HG02623 (cell line): ENCODE measurements at regions not wholly inside any gene's neighbourhood (a gene's known extent, or its start where the extent isn't known, plus 50 kb on each side); places are given as distances from the start of the nearest gene placed in this dataset.
"Not testable (repeated sequence)": the region's sequence is repeated elsewhere in the genome, so short reads cannot be mapped to it uniquely, and the experiment has no call there.

Experiments used
- ATAC-seq: cut with Tn5 transposase; IDR thresholded peaks from one replicate; pipeline ENCODE4 v1.9.1; 2021; ENCODE audit warnings: moderate library complexity; ENCODE audit not compliant: unreplicated experiment

DNA sequence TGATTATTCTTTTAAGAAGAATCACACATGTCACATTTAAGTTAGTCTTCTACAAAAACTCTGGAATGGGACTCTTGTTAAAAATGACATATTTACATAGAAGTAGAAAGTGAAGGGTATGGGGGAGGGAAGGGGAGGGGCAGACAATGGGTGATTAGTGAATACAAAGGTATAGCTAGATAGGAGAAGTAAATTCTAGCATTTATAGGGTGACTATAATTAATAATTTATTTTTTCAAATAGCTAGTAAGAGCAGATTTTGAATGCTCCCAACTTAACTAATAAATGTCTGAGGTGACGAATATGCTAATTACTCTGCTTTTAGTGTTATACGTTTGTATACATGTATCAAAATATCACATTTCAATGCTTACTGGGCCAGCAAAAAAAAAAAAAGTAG, 59.4 kb downstream of the BLTP3B start:
- no peak for ATAC-seq

DNA sequence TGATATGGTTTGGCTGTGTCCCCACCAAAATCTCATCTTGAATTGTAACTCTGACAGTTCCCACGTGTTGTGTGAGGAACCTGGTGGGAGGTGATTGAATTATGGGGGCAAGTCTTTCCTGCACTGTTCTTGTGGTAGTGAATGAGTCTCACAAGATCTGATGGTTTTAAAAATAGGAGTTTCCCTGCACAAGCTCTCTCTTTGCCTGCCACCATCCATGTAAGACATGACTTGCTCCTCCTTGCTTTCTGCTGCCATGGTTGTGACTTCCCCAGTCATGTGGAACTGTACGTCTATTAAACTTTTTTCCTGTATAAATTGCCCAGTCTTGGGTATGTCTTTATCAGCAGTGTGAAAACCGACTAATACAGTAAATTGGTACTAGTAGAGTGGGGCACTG, 63.9 kb downstream of the BLTP3B start:
- ATAC-seq, result not testable (repeated sequence)

DNA sequence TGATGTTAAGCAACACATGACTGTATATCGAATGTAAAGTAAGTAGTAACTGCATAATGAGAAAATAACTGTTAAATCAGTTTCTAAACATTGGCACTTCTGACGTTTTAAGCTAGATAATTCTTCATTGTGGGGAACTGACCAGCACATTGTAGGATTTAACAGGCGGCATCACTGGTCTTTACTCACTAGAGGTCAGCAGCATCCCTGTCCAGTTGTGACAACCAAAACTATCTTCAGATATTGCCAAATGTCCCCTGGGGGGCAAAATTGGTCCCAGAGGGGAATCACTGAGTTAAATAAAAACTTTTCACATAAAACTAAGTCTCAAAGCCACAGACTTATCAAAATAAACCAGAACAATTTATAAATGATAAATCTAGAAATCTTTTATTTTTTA, 65.3 kb downstream of the BLTP3B start:
- ATAC-seq, result no peak

DNA sequence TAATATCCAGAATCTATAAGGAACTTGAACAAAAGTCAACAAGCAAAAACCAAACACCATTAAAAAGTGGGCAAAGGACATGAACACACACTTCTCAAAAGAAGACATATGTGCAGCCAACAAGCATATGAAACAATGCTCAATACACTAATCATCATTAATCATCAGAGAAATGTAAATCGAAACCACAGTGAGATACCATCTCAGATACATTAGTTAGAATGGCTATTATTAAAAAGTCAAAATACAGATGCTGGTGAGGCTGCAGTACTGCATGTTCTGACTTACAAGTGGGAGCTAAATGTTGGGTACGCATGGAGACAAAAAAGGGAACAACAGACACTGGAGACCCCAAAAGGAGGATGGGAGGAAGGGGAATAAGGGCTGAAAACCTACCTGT, 67.1 kb downstream of the BLTP3B start:
- ATAC-seq, result no peak

DNA sequence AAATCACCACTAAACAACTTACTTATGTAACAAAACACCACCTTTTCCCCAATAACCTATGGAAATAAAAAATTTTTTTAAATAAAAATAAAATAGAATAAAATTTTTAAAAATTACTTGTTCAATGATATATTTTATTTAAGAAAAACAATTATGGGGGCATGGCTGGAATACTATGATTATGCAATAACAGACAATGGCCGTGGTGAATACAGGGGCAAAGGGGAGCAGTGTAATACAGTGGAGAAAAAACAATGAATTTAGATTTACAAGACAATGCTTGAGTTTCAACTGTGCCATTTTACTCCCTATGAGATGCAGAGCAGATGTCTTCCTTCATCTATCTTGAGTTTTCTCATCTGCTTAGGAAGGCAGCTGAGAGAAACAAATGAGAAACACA, 72.9 kb downstream of the BLTP3B start:
- no peak for ATAC-seq

DNA sequence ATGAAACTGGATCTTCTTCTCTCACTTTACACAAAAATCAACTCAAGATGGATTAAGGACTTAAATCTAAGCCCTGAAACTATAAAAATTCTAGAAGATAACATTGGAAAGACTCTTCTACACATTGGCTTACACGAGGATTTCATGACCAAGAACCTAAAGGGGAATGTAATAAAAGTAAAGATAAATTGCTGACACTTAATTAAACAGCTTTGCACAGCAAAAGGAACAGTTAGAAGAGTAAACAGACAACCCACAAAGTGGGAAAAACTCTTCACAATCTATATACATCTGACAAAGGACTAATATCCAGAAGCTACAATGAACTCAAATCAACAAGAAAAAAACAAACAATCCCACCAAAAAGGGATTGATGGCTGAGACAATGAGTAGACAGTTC, 74.4 kb downstream of the BLTP3B start:
- ATAC-seq, result no peak

DNA sequence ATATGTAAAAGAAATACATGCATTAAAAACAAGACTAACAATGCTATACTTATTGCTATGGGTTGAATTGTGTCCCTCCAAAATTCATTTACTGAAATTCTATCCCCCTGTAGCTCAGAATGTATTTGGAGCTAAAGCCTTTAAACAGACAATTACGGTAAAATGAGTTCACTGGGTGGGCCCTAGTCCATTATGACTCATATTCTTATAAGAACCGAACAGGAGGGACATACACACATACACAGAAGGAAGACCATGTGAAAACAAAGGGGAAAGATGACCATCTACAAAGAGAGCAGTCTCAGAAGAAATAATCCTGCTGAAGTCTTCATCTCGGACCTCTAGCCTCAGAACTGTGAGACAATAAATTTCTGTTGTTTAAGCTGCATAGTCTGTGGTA, 77.1 kb upstream of the ANKS1B start:
- ATAC-seq, result no peak

DNA sequence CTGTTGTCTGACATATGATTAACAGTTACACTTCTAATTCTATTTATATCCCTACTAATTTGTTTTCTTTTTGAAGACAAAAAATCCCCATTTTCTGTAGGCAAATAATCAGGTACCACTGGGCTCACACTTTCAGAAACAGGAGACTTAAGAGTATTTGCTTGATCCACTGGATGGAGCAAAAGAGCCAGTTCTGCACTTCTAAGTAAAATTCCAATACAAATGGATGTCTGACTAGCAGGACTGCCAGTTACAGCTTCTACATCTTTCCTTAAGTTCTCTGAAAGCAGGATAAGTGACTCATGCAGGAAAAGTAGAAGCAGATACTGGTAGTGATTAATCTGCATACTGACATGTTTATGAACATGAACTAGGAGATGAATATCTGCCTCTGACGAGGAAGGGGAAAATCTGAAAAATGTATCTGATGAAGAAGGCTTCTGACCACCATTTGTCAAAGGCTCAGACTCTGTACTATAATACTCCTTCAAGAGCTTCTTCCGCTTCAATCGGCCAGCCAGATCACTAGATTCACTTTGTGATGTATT, 73.8 kb upstream of the ANKS1B start:
- ATAC-seq, result peak; percentile 65

DNA sequence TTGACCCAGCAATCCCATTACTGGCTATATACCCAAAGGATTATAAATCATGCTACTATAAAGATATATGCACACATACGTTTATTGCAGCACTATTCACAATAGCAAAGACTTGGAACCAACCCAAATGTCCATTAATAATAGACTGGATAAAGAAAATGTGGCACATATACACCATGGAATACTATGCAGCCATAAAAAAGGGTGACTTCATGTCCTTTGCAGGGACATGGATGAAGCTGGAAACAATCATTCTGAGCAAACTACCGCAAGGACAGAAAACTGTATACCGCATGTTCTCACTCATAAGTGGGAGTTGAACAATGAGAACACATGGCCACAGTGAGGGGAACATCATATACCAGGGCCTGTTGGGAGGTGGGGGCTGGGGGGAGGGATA, 61.5 kb upstream of the ANKS1B start:
- ATAC-seq, result not testable (repeated sequence)

DNA sequence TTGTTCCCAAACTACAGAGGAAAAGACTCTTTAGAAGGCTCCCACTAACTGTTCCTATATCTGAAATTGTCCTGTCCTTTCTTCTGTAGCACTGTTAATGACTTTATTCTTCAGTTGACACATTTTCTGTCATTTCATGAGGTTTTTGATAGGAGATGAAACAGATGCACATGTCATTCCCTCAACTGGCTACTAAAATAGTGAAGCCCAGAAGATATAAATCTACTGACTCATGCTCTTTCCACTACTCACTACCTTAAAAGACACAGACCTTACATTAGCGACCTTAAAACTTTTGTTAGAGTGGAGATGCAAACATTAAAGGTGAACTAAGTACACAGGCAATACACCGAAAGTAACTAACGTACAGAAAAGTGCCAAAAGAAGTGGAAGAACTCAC, 59.5 kb upstream of the ANKS1B start:
- no peak for ATAC-seq

DNA sequence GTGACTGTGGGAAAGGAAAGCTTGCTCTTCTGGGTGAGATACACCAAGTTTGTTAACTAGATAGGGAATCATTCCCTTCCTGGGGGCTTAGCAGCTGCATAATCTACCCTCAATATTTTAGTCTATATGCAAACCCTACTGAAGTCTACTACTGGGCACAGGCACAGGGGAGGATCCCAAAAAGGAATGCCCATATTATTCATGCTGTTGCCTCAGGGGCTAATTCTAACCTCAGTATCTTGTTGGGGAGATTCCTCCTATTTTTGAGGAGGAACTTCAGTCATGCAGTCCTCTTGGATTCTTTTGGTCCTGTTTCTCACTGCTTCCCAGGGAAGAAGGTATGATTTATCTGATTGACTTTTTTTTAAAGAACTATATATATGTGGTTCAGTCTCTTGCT, 58.9 kb upstream of the ANKS1B start:
- no peak for ATAC-seq
